SK-N-SH (cell line): ENCODE measurements at regions not wholly inside any gene's neighbourhood (a gene's known extent, or its start where the extent isn't known, plus 50 kb on each side); places are given as distances from the start of the nearest gene placed in this dataset.

ENCODE experiments used
- CTCF ChIA-PET: fragments of 300-600, 350-600 bp; formaldehyde crosslinking; extraction: SDS; loops from one replicate; lab custom pipeline; 2021; lab: Yijun Ruan, JAX
- POLR2A ChIA-PET: fragments of 350-600 bp; sonication (Branson Sonifier 250); formaldehyde crosslinking; extraction: SDS; loops from one replicate; lab custom pipeline; 2020; ENCODE audit warnings: antibody characterized with exemption, inconsistent platforms; lab: Yijun Ruan, JAX
- DNase-seq: peaks from one replicate; pipeline ENCODE4 v3.0.0; 2012
- H2AFZ ChIP-seq: fragments of 200-600 bp; sonication (generic); 2 replicates; pipeline ENCODE4 v1.8.1; 2016; ENCODE audit warnings: antibody characterized with exemption, mild to moderate bottlenecking, low read depth
- H3F3A ChIP-seq: fragments of 200-600 bp; sonication (generic); replicated peaks from 2 replicates; pipeline ENCODE3; 2016; ENCODE audit warnings: antibody characterized with exemption, mild to moderate bottlenecking; ENCODE audit not compliant: insufficient read depth
- H3K27ac ChIP-seq, 2 experiments: fragments of 200-500 bp in 1 of 2; fragments of 200-600 bp in 1 of 2; sonication (Bioruptor generic) in 1 of 2; sonication (generic), shearing (Covaris generic) in 1 of 2; 2 replicates each; pipeline versions ENCODE4 v1.5.1 to v1.6.1; 2014 to 2016; ENCODE audit warnings: low read depth in 2 of 2, inconsistent platforms in 1 of 2, low read length in 1 of 2, mild to moderate bottlenecking in 1 of 2, mixed read lengths in 1 of 2
- H3K27me3 ChIP-seq: fragments of 200-600 bp; sonication (generic), shearing (Covaris generic); 2 replicates; pipeline ENCODE4 v1.6.1; 2016; ENCODE audit warnings: mixed run types; ENCODE audit not compliant: insufficient read depth
- H3K36me3 ChIP-seq, 2 experiments: fragments of 200-500 bp in 1 of 2; fragments of 200-600 bp in 1 of 2; sonication (Bioruptor generic) in 1 of 2; sonication (generic) in 1 of 2; replicated peaks in 1 of 2; 2 replicates each; pipeline versions ENCODE3 to v1.5.1; 2014 to 2016; ENCODE audit warnings: low read length in 1 of 2, mild to moderate bottlenecking in 1 of 2; ENCODE audit not compliant: insufficient read depth in 2 of 2, control insufficient read depth in 1 of 2
- H3K4me1 ChIP-seq, 2 experiments: fragments of 200-500 bp in 1 of 2; fragments of 200-600 bp in 1 of 2; sonication (Bioruptor generic) in 1 of 2; sonication (generic), shearing (Covaris generic) in 1 of 2; 2 replicates each; pipeline versions ENCODE4 v1.5.1 to v1.6.1; 2014 to 2016; ENCODE audit warnings: low read depth in 1 of 2, low read length in 1 of 2, mixed run types in 1 of 2; ENCODE audit not compliant: insufficient read depth in 2 of 2, control insufficient read depth in 1 of 2
- H3K4me2 ChIP-seq: fragments of 200-600 bp; sonication (generic), shearing (Covaris generic); 2 replicates; pipeline ENCODE4 v1.6.1; 2017; ENCODE audit warnings: mixed run types
- H3K4me3 ChIP-seq, 2 experiments: fragments of 200-500 bp in 1 of 2; fragments of 200-600 bp in 1 of 2; sonication (Bioruptor generic) in 1 of 2; sonication (generic), shearing (Covaris generic) in 1 of 2; 2 replicates each; pipeline versions ENCODE4 v1.5.1 to v1.8.1; 2014 to 2016; ENCODE audit warnings: low read depth in 2 of 2, inconsistent platforms in 1 of 2, low read length in 1 of 2, mild to moderate bottlenecking in 1 of 2, mixed read lengths in 1 of 2, moderate library complexity in 1 of 2
- H3K79me2 ChIP-seq: fragments of 200-600 bp; sonication (generic); 2 replicates; pipeline ENCODE4 v1.8.1; 2017; ENCODE audit warnings: mild to moderate bottlenecking; ENCODE audit not compliant: insufficient read depth
- H3K9ac ChIP-seq: fragments of 200-600 bp; sonication (generic); 2 replicates; pipeline ENCODE4 v1.6.1; 2017; ENCODE audit warnings: mixed run types
- H3K9me2 ChIP-seq: fragments of 200-600 bp; sonication (generic); 2 replicates; pipeline ENCODE4 v1.6.1; 2017; ENCODE audit warnings: mixed run types
- H3K9me3 ChIP-seq: fragments of 200-600 bp; sonication (generic); 2 replicates; pipeline ENCODE4 v1.6.1; 2017; ENCODE audit warnings: mixed run types, mild to moderate bottlenecking, moderate library complexity
- H4K20me1 ChIP-seq: fragments of 200-600 bp; sonication (generic); 2 replicates; pipeline ENCODE4 v1.6.1; 2017; ENCODE audit warnings: mild to moderate bottlenecking, mixed run types; ENCODE audit not compliant: insufficient read depth
- CHD2 ChIP-seq: fragments of 150-350 bp; IDR thresholded peaks from 2 replicates; pipeline ENCODE4 v1.6.1; 2018; ENCODE audit warnings: low read length; ENCODE audit not compliant: partially characterized antibody
- ELF1 ChIP-seq: IDR thresholded peaks from 2 replicates; pipeline ENCODE4 v1.4.0; 2012
- EP300 ChIP-seq, 2 experiments: IDR thresholded peaks; 2 replicates each; pipeline versions ENCODE4 v1.4.0 to v1.6.1; 2012; ENCODE audit warnings: borderline replicate concordance in 1 of 2, low read depth in 1 of 2, low read length in 1 of 2
- EZH2phosphoT487 ChIP-seq: fragments of 200-600 bp; sonication (generic); IDR thresholded peaks from 2 replicates; pipeline ENCODE4 v1.6.1; 2017; ENCODE audit warnings: low read depth, mixed run types, mild to moderate bottlenecking, antibody characterized with exemption, moderate library complexity, borderline replicate concordance
- FOXJ3 ChIP-seq: sonication (generic); formaldehyde crosslinking; IDR thresholded peaks from 2 replicates; pipeline ENCODE4 v1.5.1; 2020; ENCODE audit warnings: mild to moderate bottlenecking, missing genetic modification reagents
- FOXM1 ChIP-seq: IDR thresholded peaks from 2 replicates; pipeline ENCODE4 v1.4.0; 2012; ENCODE audit warnings: low read depth, mild to moderate bottlenecking
- GABPA ChIP-seq: IDR thresholded peaks from 2 replicates; pipeline ENCODE4 v1.4.0; 2012; ENCODE audit warnings: low read depth, mild to moderate bottlenecking
- GATA2 ChIP-seq: sonication (generic); formaldehyde crosslinking; IDR thresholded peaks from 2 replicates; pipeline ENCODE4 v1.5.0; 2020; ENCODE audit warnings: mild to moderate bottlenecking, missing genetic modification reagents
- JUND ChIP-seq: IDR thresholded peaks from 2 replicates; pipeline ENCODE4 v1.4.0; 2012
- MEF2A ChIP-seq: IDR thresholded peaks from 2 replicates; pipeline ENCODE4 v1.4.0; 2012; ENCODE audit warnings: low read depth, borderline replicate concordance
- POLR2AphosphoS5 ChIP-seq: IDR thresholded peaks from 2 replicates; pipeline ENCODE4 v1.6.1; 2012; ENCODE audit warnings: low read depth, low read length
- RAD21 ChIP-seq: IDR thresholded peaks from 2 replicates; pipeline ENCODE4 v1.6.1; 2012; ENCODE audit warnings: mild to moderate bottlenecking, low read length
- RXRA ChIP-seq: IDR thresholded peaks from 2 replicates; pipeline ENCODE4 v1.4.0; 2012; ENCODE audit warnings: low read depth, mild to moderate bottlenecking, borderline replicate concordance
- SIN3A ChIP-seq: IDR thresholded peaks from 2 replicates; pipeline ENCODE4 v1.6.1; 2012; ENCODE audit warnings: low read depth, mild to moderate bottlenecking, low read length, moderate library complexity, borderline replicate concordance
- SMC3 ChIP-seq: IDR thresholded peaks from 2 replicates; pipeline ENCODE4 v1.6.1; 2012; ENCODE audit warnings: low read depth, low read length, improper control_type of control experiment
- TAF1 ChIP-seq: IDR thresholded peaks from 2 replicates; pipeline ENCODE4 v1.6.1; 2012; ENCODE audit warnings: low read depth, mild to moderate bottlenecking, low read length, moderate library complexity, borderline replicate concordance
- TEAD4 ChIP-seq: IDR thresholded peaks from 2 replicates; pipeline ENCODE4 v1.4.0; 2012; ENCODE audit warnings: mild to moderate bottlenecking, borderline replicate concordance; ENCODE audit not compliant: insufficient read depth
- WGBS: methylation state at CpG from one replicate; pipeline ENCODE4 v1.1.6; 2017; ENCODE audit warnings: low lambda C conversion rate; 5-methylcytosine and 5-hydroxymethylcytosine counted together
- TF ChIP-seq, protein P1 (sequence below): fragments of 150-350 bp; IDR thresholded peaks from 2 replicates; pipeline ENCODE4 v1.6.1; 2017; ENCODE audit warnings: antibody characterized with exemption, low read length, low read depth, borderline replicate concordance
- TF ChIP-seq, protein P2 (sequence below): IDR thresholded peaks from 2 replicates; pipeline ENCODE4 v1.6.1; 2012; ENCODE audit warnings: mild to moderate bottlenecking, low read depth, low read length, moderate library complexity

DNA sequence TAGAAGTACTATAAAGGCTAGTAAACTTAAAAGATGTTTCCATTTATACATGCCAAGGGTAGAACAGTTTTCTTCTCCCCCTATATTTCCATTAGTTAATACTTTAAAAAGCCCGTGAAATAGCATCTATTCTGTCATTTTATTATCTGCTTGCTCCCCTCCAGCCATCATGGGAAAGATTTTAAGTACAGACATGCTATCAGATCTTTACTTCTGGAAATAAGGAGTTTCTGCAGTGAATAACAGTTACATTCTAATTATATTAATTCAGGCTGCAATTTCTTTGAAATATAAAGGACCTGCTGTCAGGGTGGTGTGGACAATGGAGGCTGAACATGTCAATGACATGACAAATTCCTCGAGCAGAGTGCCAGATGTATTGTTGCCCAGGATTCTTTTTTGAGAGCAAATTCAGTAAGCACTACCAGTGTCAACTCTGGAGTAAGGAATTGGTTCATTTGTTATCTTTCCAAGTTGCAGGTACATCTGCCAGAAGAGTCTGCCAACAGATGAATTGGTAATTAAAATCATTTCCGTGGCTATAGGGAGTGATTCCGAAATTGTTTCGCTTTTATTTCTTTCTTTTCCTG lies 151.3 kb downstream of the BTG1 start (continued):
- TF ChIP-seq TAF1, result no peak
- TF ChIP-seq FOXJ3 (CRISPR knock-in tag), result no peak
- no peak for TF ChIP-seq EZH2phosphoT487
- TF ChIP-seq, protein P1, sequence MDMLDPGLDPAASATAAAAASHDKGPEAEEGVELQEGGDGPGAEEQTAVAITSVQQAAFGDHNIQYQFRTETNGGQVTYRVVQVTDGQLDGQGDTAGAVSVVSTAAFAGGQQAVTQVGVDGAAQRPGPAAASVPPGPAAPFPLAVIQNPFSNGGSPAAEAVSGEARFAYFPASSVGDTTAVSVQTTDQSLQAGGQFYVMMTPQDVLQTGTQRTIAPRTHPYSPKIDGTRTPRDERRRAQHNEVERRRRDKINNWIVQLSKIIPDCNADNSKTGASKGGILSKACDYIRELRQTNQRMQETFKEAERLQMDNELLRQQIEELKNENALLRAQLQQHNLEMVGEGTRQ, result no peak
- TF ChIP-seq GABPA, result no peak
- peak; percentile 13; the same call in 1 of the 2 replicates for TF ChIP-seq RAD21
- TF ChIP-seq MEF2A, result no peak
- TF ChIP-seq CHD2, result peak; percentile 5
- no peak for TF ChIP-seq JUND
- TF ChIP-seq POLR2AphosphoS5, result no peak
- TF ChIP-seq RXRA, result no peak

GRCh38 chr12:91993287-91994017 lies 152.2 kb downstream of the BTG1 start:
- no peaks in the 10 kb centered on the region for H3K9me2 ChIP-seq
- H3K79me2 ChIP-seq, result no peaks in the 10 kb centered on the region
- no peak overlapping the region for H3K9ac ChIP-seq
- H3K9me3 ChIP-seq, result no peaks in the 10 kb centered on the region
- no peak for DNase-seq
- WGBS, result 90% methylated on average over 6 of the region's 6 CpGs
- H3K27ac ChIP-seq, result peak overlapping the region in 1 of 2 experiments; percentile 81; a peak in 2 of 4 replicates
- no peaks in the 10 kb centered on the region for H3K27me3 ChIP-seq
- H3F3A ChIP-seq, result peaks cover 9% of the 10 kb centered on the region
- H3K4me3 ChIP-seq, result no peak overlapping the region
- peaks cover 6 to 14% of the 10 kb centered on the region in 2 experiments for H3K4me1 ChIP-seq
- no peak overlapping the region for H3K4me2 ChIP-seq
- TF ChIP-seq GATA2 (CRISPR knock-in tag) (no peak), SMC3 (no peak), SIN3A (no peak), FOXM1 (no peak), TEAD4 (no peak), RAD21 (no peak), ELF1 (no peak), EP300 (IDR thresholded peaks at IDR 0.05; ENCODE audit: borderline replicate concordance in 1 of 2, low read depth in 1 of 2, low read length in 1 of 2) (no peak)
- TF ChIP-seq, protein P2, sequence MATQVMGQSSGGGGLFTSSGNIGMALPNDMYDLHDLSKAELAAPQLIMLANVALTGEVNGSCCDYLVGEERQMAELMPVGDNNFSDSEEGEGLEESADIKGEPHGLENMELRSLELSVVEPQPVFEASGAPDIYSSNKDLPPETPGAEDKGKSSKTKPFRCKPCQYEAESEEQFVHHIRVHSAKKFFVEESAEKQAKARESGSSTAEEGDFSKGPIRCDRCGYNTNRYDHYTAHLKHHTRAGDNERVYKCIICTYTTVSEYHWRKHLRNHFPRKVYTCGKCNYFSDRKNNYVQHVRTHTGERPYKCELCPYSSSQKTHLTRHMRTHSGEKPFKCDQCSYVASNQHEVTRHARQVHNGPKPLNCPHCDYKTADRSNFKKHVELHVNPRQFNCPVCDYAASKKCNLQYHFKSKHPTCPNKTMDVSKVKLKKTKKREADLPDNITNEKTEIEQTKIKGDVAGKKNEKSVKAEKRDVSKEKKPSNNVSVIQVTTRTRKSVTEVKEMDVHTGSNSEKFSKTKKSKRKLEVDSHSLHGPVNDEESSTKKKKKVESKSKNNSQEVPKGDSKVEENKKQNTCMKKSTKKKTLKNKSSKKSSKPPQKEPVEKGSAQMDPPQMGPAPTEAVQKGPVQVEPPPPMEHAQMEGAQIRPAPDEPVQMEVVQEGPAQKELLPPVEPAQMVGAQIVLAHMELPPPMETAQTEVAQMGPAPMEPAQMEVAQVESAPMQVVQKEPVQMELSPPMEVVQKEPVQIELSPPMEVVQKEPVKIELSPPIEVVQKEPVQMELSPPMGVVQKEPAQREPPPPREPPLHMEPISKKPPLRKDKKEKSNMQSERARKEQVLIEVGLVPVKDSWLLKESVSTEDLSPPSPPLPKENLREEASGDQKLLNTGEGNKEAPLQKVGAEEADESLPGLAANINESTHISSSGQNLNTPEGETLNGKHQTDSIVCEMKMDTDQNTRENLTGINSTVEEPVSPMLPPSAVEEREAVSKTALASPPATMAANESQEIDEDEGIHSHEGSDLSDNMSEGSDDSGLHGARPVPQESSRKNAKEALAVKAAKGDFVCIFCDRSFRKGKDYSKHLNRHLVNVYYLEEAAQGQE, result no peak
- TF ChIP-seq, all 33 proteins: peak for 0
- POLR2A ChIA-PET, result interaction anchor here (2.9 kb wide), 1 partner anchor 152 kb away, joined by 8 read pairs; the partner anchor contains the start of gene BTG1
- no peak overlapping the region for H2AFZ ChIP-seq
- H4K20me1 ChIP-seq, result no peaks in the 10 kb centered on the region
- peaks cover 0 to 5% of the 10 kb centered on the region in 2 experiments for H3K36me3 ChIP-seq
- CTCF ChIA-PET, result interaction anchor here (1.3 to 1.5 kb wide), 2 partner anchors 46 to 612 kb away, joined by 3 to 8 read pairs; no protein-coding TSS in a partner anchor
